Tongue (tissue), 1 donor: ENCODE measurements at regions not wholly inside any gene's neighbourhood (a gene's known extent, or its start where the extent isn't known, plus 50 kb on each side); places are given as distances from the start of the nearest gene placed in this dataset.
"Not testable (repeated sequence)": the region's sequence is repeated elsewhere in the genome, so short reads cannot be mapped to it uniquely, and the experiment has no call there.

Experiments used
- DNase-seq: peaks from one replicate; pipeline ENCODE4 v3.0.0-alpha.2; 2015

DNA sequence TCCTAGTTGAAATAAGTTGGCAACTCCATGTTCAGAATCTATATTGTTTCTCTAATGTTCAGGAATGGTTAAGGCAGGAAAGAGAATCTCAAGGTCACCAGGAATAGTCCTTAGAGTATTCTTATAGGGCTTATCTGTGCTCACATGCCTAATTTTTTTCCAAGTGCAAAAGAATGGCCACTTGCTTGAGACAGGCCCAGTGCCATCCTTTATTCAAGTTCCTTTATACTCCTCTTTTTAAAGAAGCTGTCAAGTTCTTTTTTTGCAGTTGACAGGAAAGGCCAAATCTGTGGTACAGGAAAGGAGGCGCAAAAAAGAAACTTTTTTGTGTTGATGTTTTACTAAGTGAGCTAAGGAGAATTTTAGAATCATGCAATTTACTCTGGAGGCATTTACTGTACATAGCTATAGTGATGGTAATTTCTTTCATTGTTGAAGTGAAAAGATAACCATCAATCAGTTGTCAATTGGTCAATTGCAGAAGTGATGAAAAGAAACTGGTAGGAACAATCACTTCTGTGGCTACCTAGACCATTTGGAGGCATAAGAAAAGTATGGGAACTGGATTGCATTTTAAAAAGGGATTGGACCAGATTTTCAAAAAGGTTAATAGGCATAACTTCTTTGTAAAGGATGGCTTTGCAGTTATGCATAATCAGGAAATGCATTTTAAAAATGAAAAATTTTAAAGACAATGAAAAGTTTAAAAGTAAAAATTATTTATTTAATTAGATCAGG, 102.5 kb upstream of the SOX2 start:
- no peak for DNase-seq

DNA sequence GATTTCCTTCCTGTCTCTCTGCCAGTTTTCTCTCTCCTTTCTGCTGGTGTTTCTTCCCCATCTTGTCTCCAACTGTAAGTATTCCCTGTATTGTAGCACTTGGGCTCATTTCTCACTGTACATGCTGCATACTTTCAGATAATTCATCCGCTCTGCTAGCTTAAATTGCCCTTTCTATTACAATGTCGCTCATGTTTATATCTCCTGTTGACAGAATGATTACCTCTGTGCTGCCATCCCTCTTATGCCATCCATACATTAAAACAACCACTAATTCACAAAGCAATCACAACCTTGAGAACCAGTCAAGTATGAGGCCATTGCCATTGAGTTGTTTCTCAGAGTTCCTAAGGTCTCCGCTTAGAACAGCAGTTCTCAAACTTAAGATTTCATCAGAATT, 107.5 kb upstream of the SOX2 start:
- no peak for DNase-seq

DNA sequence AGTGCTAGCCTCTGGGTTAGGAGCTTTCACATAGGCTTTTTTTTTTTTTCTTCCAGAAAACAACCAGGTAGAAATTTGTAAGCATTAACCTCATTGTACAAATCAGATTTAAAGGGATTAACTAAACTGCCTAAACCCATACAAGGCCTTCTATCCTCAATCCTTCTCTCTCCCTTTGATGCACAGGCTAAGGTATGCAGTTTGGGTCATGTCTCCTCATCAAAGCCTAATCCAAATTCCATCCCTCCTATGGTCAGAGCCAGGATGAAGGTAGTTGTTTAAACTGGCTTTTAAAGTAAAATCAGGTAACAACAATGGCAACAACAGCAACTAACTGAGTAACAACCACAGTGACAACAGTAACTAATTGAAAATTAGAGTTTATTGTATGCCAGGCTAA, 115.6 kb upstream of the SOX2 start:
- no peak for DNase-seq

DNA sequence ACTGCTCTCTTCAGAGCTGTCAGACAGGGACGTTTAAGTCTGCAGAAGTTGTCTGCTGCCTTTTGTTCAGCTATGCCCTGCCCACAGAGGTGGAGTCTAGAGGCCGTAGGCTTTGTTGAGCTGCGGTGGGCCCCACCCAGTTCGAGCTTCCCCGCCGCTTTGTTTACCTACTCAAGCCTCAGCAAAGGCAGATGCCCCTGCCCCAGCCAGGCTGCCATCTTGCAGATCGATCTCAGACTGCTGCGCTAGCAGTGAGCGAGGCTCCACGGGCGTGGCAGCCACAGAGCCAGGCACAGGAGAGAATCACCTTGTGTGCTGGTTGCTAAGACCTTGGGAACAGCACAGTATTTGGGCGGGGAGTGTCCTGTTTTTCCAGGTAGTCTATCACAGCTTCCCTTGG, 120.8 kb upstream of the SOX2 start:
- not testable (repeated sequence) for DNase-seq

DNA sequence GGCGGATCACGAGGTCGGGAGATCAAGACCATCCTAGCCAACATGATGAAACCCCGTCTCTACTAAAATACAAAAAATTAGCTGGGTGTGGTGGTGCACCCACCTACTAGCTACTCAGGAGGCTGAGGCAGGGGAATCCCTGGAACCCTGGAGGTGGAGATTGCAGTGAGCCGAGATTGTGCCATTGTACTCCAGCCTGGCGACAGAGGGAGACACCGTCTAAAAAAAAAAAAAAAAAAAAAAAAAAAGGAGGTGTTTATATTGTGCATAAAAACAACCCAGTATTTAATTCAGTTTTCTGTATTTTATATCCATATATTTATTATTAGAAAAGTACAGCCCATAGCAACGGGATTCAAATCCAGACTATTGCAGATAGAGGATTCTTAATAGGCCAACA, 129.1 kb upstream of the SOX2 start:
- no peak for DNase-seq

DNA sequence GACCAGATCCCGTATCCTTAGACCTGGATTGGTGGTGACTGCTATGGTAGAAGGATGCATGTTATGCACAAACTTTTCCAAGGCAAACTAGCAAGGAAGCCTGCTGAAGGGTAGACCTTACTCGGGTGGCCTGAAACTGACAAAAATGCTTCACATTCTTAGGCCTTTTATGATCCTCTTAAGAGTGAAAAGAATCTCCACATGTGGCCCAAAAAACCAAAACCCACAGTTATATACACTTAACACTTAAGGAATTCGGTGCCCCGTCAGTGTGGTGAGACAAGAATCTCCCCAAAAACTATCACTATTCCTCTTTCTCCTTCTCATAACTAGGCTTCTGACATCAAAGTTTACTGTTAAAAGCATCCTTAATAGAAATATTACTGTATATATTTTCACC, 130.1 kb upstream of the SOX2 start:
- DNase-seq = no peak

DNA sequence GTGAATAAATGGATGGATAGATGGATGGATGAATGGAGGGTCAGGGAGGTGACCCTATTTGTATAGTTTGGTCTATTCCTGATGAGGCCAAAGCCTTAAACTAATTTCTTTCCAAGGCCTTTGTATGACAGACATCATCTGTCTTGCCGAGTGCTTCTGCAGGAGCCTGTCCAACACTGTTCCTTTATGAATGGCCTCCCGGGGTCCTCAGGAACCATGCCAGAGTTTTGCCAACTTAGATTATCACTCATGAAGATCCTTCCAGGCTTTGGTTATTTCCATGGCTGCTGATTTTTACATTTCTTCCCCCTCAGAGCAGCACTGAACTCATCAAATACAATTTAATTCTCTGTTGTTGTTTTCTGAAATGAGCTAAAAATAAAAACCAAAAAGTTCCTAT, 133.0 kb upstream of the SOX2 start:
- DNase-seq = no peak

DNA sequence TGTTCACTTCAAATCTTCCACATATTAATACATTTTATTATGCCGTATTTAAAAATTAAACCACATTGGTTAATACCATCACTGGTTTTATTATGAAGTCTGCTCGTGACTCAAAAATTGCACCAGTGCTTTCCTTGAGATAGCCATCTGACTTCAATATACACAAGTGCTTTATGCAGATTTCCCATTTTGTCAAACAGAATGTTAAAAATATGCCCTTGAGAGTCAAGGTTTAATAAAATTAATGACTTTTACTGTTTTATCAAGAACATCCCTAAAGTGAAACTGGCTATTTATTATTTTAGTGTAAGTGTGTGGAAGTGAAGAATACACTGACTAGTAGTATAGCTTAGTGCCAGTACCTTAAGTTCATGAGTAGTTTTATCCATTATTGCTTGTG, 139.3 kb upstream of the SOX2 start:
- DNase-seq = no peak

DNA sequence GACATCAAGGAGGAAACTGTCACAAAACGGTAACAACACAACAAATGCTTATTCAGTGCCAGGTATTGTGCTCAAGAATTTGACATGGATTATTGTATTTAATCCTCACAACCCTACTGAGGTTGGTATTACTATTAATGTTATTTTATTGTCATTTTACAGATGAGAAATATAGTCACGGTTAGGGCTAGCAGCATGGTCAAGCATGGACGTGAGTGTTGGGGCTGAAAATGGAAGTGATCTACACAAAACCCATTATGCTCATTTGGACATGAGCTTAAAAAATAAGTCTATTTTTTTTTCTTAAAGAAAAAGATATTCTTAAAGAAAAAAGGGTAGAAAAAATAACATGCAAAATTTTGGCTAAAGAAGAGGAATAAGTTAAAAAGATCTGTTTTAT, 141.3 kb upstream of the SOX2 start:
- no peak for DNase-seq

DNA sequence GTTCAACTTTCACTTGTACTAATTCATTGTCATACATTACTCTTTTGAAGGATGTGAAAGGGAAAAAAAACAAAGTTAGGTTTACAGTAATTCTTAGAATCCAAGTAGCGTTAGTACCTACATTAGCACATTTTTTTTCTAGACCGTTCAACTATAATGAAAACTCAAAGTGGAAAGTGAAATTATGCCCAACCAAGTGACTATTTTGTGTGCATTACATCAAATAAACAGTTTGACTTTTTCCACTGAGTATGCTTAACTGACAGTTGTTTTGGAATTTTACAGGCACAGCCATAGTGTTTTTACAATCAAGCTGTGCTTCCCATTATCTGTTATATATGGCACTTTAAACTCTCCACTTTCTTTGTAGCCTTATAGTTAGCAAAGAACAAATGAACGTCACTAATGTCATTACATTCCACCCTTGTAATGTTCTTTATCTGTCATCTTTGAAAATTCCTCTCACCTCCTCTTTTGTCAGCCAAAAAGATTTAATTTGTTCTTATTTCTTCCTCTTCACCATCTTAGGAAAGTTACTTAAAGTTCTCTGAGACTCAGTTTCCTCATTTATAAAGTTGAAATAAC, 142.3 kb upstream of the SOX2 start:
- DNase-seq = no peak

DNA sequence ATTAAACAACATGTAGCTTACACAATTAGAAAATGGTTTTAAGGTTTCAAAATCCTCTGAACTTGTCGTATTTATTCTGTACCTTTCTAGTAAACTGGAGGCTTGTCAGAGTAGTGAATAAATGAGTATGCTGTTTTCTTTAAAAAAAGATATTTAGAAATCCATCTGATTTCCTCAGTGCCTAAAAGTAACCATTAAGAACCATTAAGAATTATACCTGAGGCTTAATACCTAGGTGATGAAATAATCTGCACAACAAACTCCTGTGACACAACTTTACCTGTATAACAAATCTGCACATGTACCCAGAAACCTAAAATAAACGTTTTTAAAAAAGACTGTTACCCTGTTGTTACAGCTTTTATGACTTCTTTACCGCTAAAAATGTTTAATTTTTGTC, 143.0 kb upstream of the SOX2 start:
- DNase-seq = no peak

DNA sequence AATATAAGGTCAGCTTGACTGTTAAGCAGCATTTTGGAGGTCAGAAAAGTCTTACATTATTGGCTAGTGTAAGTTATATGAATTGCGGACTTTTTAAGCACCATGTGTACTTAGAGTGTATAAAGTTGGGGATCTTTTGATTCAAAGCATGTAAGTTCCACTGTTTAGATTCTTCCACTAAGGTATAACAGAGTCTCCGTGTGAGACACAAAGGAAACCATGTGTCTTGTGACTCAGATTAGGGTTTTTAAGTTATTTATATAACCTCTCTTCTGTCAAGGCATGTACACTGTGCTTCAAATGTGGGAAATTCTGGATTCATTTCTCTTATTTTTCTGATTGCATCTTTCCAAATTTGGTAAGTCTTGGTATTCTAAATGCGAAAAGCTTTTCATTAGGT, 143.5 kb upstream of the SOX2 start:
- no peak for DNase-seq

DNA sequence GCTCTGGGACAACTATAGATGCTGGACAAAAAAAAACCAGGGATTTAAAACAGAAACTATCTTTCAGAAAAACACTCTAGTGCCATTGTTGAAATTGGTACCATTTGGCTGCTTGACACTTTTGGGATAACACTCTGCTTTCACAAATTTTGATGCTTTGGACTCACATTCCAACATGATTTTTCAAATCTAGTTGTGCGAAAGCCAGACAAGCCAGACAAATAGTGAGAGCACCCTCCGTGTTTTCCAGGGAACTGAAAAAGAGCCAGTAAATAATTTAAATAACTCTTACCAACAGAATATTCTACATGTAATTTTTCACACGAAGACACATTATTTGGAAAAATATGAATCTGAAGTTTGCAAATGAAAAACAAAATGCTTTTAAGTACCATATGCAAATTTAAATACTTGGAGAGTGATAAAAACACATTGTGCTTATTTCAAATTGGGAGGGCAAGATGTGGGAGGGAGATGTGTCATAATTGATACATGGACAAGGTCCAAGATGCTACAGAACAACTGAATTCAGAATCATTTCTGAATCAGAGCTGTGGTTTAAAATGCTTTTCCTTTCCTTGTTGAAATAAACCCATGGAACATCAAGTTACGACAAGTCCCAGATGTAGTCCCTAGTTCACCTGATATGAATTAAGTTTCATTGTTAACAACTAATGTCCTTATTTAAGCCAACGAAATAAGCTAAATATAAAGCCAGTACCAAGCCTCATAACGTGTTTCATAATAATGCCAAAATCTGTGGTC, 144.2 kb upstream of the SOX2 start:
- no peak for DNase-seq

DNA sequence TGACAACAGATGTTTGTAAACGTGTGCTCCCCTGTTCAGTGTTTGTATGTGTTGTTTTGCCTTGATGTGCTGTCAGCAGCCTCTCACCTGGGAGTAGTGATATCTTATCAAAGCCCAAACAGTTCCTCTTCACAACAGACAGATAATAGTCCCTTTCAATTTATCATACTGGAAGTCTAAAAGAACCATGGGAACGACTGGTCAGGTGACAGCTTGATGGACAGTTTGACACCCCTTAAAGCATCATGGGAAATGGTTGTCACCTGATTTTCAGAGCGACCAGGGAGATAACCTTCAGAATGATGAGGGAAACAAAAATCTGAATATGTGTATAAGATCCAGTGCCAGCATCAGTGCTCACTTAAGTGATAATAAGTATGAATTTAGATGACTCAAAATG, 146.3 kb upstream of the SOX2 start:
- DNase-seq = no peak

DNA sequence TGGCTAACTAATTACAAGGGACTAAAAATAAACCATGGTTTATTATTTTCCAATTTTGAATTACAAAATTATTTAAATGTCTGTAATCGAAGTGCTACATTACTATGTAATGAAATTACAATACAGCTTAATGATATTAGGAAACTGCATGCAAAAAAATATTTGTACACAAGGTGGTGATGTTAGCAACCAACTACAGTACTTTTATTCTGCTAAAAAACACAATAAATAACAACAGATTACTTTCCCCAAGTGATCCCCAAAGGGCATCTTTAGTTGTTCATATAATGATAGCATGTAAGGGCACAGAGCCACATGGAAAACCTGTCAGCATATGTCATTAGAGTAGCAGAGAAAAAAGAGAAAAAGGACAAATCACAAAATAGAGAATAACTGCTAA, 147.5 kb upstream of the SOX2 start:
- DNase-seq = no peak

DNA sequence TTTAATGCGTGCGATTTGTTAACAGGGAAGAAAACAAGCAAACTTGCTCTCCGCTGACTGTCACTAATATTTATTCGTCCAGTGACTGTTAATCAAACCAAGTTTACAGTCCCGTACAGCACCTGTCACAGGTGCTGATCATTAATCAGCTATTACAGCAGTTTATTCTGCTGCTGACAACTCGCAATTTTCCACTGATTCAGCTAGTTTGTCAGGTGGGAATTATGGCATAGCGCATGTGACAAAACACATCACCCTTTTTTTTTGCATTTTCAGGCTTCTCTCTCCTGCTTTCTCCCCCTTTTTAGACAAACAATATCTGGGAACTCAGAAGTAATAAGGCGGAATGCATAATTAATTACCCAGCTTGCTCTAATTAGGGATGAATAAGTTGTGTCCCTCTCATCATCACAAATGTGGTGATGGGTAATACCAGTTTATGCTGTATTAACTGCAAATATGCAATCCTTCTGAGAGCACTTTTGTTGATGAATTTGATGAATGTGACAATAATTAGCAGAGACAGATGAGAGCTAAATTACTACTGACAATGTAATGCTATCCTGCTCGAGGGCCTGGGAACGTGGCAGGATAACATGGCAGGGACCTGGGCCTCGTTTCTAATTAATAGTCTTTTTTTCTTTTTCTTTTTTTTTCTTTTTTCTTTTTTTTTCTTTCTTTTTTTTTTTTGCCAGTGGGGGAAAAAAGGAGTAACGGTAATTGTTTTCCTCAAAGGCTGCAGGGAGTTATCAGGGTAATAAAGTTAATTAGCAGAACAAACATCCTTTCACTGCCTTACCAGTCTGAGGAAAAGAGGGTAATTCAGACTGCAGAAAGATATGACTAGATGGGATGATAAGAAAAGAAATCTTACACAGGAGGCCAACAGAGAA, 150.3 kb upstream of the SOX2 start:
- DNase-seq = no peak

DNA sequence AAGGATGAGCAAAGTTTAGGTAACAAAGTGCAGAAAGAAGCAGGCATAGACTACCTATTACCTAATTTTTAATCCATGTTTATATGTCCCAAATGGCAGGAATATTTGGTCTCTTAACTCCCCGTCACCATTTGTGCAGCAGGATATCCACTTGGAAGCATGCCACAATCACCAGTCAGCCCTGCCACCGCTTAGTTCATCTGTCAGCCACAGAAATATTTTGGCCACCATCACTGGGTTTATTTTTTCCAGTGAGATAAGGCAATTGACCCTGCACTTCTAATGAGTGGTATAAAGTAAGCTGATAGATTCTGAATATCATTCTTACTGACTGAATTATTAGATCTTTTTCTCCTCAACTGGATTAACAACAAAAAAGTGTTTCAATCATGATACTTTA, 152.9 kb upstream of the SOX2 start:
- DNase-seq = peak; percentile 2

DNA sequence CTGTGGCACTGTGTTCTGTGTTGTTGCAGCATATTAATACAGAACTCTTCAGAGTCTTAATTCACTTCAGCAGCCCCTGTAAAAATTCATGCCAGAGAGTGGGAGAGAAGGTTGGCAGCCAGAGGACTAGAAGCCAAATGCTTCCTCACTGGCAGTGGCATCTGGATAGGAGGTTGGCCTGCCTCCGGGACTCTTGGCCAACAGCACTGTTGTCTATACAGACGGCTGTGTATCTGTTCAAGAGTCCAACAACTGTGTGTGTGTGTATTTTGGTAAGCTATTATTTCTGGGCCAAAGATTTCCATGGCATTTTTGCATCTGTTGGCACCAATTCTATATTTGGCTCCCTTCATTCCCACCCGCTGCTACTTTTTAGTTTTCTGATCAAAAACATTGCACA, 156.0 kb upstream of the SOX2 start:
- peak; percentile 39 for DNase-seq

DNA sequence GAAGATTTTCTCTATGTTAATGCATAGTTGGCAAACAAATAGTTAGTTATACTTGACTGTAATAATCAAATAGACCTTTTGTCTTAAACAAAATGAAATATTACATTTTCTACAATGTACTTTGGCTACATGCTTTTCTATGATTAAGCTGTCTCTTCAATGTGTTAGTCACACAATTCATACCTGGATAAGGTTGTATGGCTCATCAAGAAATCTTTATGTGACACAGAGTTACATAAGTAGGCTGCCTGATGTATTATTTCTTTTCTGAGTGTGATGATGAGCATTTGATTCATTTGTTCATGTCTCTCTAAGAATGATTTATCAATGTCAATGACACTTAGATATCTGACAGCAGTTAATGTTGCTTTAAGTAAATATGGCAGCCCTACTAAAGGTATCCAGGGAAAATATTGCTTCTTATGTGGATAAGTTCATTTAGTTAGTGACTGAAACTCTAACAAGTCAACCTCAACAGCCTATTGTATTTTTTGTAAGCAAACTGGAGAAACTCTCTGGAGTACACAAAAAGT, 157.4 kb upstream of the SOX2 start:
- no peak for DNase-seq

DNA sequence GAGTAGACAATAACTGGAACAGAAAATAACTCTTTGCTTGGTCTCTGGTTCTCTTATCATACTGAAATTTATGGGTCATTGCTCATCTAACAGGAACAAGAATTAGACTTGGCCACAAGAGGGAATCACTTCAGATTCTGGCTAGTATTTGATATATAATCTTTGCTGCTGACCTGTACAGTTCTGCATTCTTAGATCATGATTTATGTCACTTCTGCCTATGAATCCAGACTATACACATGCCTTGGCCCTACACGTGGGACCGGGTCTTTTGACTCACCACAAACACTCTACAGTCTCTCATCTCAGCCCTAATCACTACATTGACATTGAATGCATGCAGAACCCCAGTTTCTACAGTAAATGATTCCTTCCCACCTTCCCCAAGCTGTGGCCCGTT, 162.5 kb upstream of the SOX2 start:
- DNase-seq = no peak

DNA sequence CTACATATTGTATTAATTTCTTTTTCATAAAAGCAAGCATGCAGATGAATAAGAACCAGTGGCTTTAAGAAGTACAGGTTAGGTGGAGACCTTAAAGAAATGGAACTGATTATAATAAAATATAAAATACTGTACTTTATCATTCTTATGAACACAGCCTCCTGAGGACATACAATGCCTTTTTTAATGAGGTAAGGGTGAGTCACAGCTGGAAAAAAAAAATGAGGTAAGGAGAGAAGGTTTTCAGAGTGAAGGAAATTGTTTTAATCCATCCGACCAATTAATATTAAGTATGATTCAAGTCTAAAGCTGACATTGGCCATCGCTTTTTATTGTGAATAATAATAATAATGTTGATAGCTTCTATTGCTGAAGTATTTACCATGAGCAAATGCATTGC, 170.3 kb upstream of the SOX2 start:
- DNase-seq = no peak

DNA sequence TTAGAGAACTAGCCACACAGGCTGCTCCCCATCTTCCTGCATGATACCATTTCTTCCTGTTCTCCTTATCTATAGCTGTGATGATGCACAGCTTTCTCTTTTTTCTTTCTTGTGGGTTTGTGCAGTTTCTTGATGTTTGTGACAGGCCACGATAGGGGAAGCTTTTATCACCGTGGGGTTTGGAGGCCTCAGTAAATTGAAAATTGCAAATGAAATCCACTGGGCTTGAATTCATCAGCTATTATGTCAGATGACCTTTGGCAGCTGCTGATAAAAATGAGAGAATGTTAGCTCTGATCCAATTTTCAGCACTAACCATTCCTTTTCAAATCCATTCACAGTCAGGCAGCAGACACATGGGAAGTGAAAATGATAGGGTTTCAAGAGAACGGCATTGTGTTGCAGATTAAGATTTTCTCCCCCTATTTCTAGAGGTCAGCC, 176.9 kb upstream of the SOX2 start:
- DNase-seq = no peak
